ENCODE measurements at regions not wholly inside any gene's neighbourhood (a gene's known extent, or its start where the extent isn't known, plus 50 kb on each side); places are given as distances from the start of the nearest gene placed in this dataset.

DNA sequence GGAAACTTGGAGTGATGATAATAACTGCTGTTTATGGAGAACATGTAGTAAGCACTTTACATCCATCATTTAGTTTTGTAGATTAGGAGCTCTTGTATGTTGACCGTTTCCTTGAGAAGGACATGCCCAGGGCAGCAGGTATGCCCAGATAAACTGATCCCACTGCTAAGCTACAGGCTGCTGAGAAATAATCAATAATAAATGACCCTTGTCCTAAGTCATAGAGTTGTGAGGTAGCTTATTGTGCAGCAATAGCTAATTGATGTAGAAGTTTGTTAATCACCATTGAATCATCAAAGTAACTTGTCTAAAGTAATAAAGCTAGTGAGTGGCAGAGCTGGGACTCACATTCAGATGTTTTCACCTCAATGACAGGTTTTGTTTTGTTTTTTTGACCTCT is 287.2 kb upstream of the CYRIA start:
- TF ChIP-seq, protein P1, sequence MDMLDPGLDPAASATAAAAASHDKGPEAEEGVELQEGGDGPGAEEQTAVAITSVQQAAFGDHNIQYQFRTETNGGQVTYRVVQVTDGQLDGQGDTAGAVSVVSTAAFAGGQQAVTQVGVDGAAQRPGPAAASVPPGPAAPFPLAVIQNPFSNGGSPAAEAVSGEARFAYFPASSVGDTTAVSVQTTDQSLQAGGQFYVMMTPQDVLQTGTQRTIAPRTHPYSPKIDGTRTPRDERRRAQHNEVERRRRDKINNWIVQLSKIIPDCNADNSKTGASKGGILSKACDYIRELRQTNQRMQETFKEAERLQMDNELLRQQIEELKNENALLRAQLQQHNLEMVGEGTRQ (IDR thresholded peaks at IDR 0.05; ENCODE audit: borderline replicate concordance, low read depth, low read length): no peak
- TF ChIP-seq, protein P2, sequence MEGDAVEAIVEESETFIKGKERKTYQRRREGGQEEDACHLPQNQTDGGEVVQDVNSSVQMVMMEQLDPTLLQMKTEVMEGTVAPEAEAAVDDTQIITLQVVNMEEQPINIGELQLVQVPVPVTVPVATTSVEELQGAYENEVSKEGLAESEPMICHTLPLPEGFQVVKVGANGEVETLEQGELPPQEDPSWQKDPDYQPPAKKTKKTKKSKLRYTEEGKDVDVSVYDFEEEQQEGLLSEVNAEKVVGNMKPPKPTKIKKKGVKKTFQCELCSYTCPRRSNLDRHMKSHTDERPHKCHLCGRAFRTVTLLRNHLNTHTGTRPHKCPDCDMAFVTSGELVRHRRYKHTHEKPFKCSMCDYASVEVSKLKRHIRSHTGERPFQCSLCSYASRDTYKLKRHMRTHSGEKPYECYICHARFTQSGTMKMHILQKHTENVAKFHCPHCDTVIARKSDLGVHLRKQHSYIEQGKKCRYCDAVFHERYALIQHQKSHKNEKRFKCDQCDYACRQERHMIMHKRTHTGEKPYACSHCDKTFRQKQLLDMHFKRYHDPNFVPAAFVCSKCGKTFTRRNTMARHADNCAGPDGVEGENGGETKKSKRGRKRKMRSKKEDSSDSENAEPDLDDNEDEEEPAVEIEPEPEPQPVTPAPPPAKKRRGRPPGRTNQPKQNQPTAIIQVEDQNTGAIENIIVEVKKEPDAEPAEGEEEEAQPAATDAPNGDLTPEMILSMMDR (IDR thresholded peaks at IDR 0.05 in 2 of 3, conservative IDR thresholded peaks at IDR 0.05 in 1 of 3; ENCODE audit: control insufficient read depth in 2 of 3, extremely low read depth in 1 of 3, insufficient read depth in 1 of 3, low read depth in 3 of 3, low read length in 3 of 3): no peak
- TF ChIP-seq HDAC6 (IDR thresholded peaks at IDR 0.05; ENCODE audit: unreplicated experiment) (no peak), HDGF (IDR thresholded peaks at IDR 0.05) (no peak), CEBPB (IDR thresholded peaks at IDR 0.05; ENCODE audit: borderline replicate concordance in 1 of 2, low read depth in 2 of 2, low read length in 2 of 2) (no peak), TAF1 (IDR thresholded peaks at IDR 0.05; ENCODE audit: borderline replicate concordance, low read depth, low read length) (no peak), ZZZ3 (IDR thresholded peaks at IDR 0.05; ENCODE audit: control insufficient read depth, insufficient read length, low read depth) (no peak), LARP7 (IDR thresholded peaks at IDR 0.05) (no peak), EP300 (IDR thresholded peaks at IDR 0.05; ENCODE audit: borderline replicate concordance in 1 of 2, control insufficient read depth in 1 of 2, low read depth in 2 of 2, low read length in 2 of 2) (no peak), USF1 (IDR thresholded peaks at IDR 0.05; ENCODE audit: borderline replicate concordance, extremely low read length, insufficient read depth, low read depth, low read length) (no peak), BCL11A (IDR thresholded peaks at IDR 0.05; ENCODE audit: low read depth, low read length) (no peak), POLR2A (IDR thresholded peaks at IDR 0.05; ENCODE audit: low read depth, low read length) (no peak)
